H9 (cell line): ENCODE measurements at regions not wholly inside any gene's neighbourhood (a gene's known extent, or its start where the extent isn't known, plus 50 kb on each side); places are given as distances from the start of the nearest gene placed in this dataset.

ENCODE experiments used
- DNase-seq: peaks from one replicate; pipeline ENCODE4 v3.0.0-alpha.2; 2017
- H2AFZ ChIP-seq: one replicate; pipeline ENCODE4 v1.6.1; 2013; ENCODE audit warnings: mild to moderate bottlenecking, low read length, control low read depth, moderate library complexity
- H2AK5ac ChIP-seq: 2 replicates; pipeline ENCODE4 v1.6.1; 2013; ENCODE audit warnings: low read length, control low read depth, mixed read lengths; ENCODE audit not compliant: insufficient read length
- H2BK120ac ChIP-seq: one replicate; pipeline ENCODE4 v1.6.1; 2013; ENCODE audit warnings: low read depth, mild to moderate bottlenecking, low read length, control low read depth, inconsistent platforms; ENCODE audit not compliant: poor library complexity, severe bottlenecking
- H2BK12ac ChIP-seq: 2 replicates; pipeline ENCODE4 v1.6.1; 2013; ENCODE audit warnings: low read length, control low read depth, mixed read lengths, low read depth; ENCODE audit not compliant: insufficient read length
- H2BK15ac ChIP-seq: 2 replicates; pipeline ENCODE4 v1.6.1; 2013; ENCODE audit warnings: low read depth, low read length, control low read depth
- H2BK20ac ChIP-seq: one replicate; pipeline ENCODE4 v1.6.1; 2013; ENCODE audit warnings: low read depth, mild to moderate bottlenecking, low read length, control low read depth, inconsistent platforms; ENCODE audit not compliant: poor library complexity, severe bottlenecking
- H2BK5ac ChIP-seq: 2 replicates; pipeline ENCODE4 v1.6.1; 2013; ENCODE audit warnings: low read length, control low read depth, mixed read lengths; ENCODE audit not compliant: insufficient read length
- H3K14ac ChIP-seq: 2 replicates; pipeline ENCODE4 v1.6.1; 2013; ENCODE audit warnings: low read length, control low read depth; ENCODE audit not compliant: insufficient read depth
- H3K18ac ChIP-seq: 2 replicates; pipeline ENCODE4 v1.6.1; 2013; ENCODE audit warnings: low read depth, mild to moderate bottlenecking, mixed read lengths, low read length, control low read depth; ENCODE audit not compliant: insufficient read length
- H3K23ac ChIP-seq: 2 replicates; pipeline ENCODE4 v1.6.1; 2013; ENCODE audit warnings: low read length, control low read depth, mixed read lengths, low read depth; ENCODE audit not compliant: insufficient read length
- H3K23me2 ChIP-seq: 2 replicates; pipeline ENCODE4 v1.6.1; 2013; ENCODE audit warnings: low read depth, mild to moderate bottlenecking, mixed read lengths, low read length, control low read depth; ENCODE audit not compliant: insufficient read length, poor library complexity, severe bottlenecking
- H3K27ac ChIP-seq: 2 replicates; pipeline ENCODE4 v1.5.1; 2013; ENCODE audit warnings: low read length, control low read depth, mixed read lengths, low read depth; ENCODE audit not compliant: insufficient read length
- H3K27me3 ChIP-seq: 2 replicates; pipeline ENCODE4 v1.6.1; 2013; ENCODE audit warnings: low read length, control low read depth, inconsistent platforms; ENCODE audit not compliant: insufficient read depth
- H3K4ac ChIP-seq: 2 replicates; pipeline ENCODE4 v1.6.1; 2013; ENCODE audit warnings: low read depth, mild to moderate bottlenecking, control low read depth, inconsistent platforms, low read length, moderate library complexity
- H3K4me1 ChIP-seq: 2 replicates; pipeline ENCODE4 v1.6.1; 2013; ENCODE audit warnings: low read length, control low read depth, inconsistent platforms; ENCODE audit not compliant: insufficient read depth
- H3K4me2 ChIP-seq: 2 replicates; pipeline ENCODE4 v1.6.1; 2013; ENCODE audit warnings: low read length, control low read depth, mixed read lengths; ENCODE audit not compliant: insufficient read length, insufficient read depth
- H3K56ac ChIP-seq: 2 replicates; pipeline ENCODE4 v1.6.1; 2013; ENCODE audit warnings: low read depth, mild to moderate bottlenecking, mixed read lengths, low read length, control low read depth; ENCODE audit not compliant: insufficient read length
- H3K79me1 ChIP-seq: 2 replicates; pipeline ENCODE4 v1.6.1; 2013; ENCODE audit warnings: low read depth, mild to moderate bottlenecking, moderate library complexity, low read length, control low read depth, inconsistent platforms; ENCODE audit not compliant: insufficient read depth, poor library complexity, severe bottlenecking
- H3K79me2 ChIP-seq: 2 replicates; pipeline ENCODE4 v1.6.1; 2013; ENCODE audit warnings: low read length, control low read depth, inconsistent platforms; ENCODE audit not compliant: insufficient read depth
- H3K9ac ChIP-seq: 2 replicates; pipeline ENCODE4 v1.6.1; 2013; ENCODE audit warnings: low read length, control low read depth, mixed read lengths; ENCODE audit not compliant: insufficient read length; ENCODE audit errors: extremely low read depth
- H3K9me3 ChIP-seq: one replicate; pipeline ENCODE4 v1.6.1; 2013; ENCODE audit warnings: low read depth, low read length, inconsistent platforms; ENCODE audit not compliant: control insufficient read depth
- H3T11ph ChIP-seq: one replicate; pipeline ENCODE4 v1.6.1; 2013; ENCODE audit warnings: mild to moderate bottlenecking, low read length, control low read depth, inconsistent platforms
- H4K20me1 ChIP-seq: one replicate; pipeline ENCODE4 v1.6.1; 2013; ENCODE audit not compliant: control insufficient read depth, insufficient read length, insufficient read depth
- H4K5ac ChIP-seq: 2 replicates; pipeline ENCODE4 v1.6.1; 2013; ENCODE audit warnings: low read depth, mild to moderate bottlenecking, mixed read lengths, low read length, control low read depth; ENCODE audit not compliant: insufficient read length
- H4K8ac ChIP-seq: replicated peaks from 2 replicates; pipeline ENCODE4 v1.6.1; 2013; ENCODE audit warnings: low read length, control low read depth, mixed read lengths, low read depth; ENCODE audit not compliant: insufficient read length
- H4K91ac ChIP-seq: 2 replicates; pipeline ENCODE4 v1.6.1; 2013; ENCODE audit warnings: low read depth, mild to moderate bottlenecking, moderate library complexity, mixed read lengths, low read length, control low read depth; ENCODE audit not compliant: insufficient read length
- H3K27ac Mint-ChIP-seq, 3 experiments: 2 replicates in 2 of 3; 3 replicates in 1 of 3; pipeline ENCODE4 v1.8.0; 2020 to 2021; ENCODE audit warnings: mixed read lengths in 3 of 3, mild to moderate bottlenecking in 1 of 3, moderate library complexity in 1 of 3
- H3K27me3 Mint-ChIP-seq: 2 replicates; pipeline ENCODE4 v1.8.0; 2021; ENCODE audit warnings: low read depth, mild to moderate bottlenecking, moderate library complexity, mixed read lengths
- H3K36me3 Mint-ChIP-seq, 3 experiments: 2 replicates in 2 of 3; 3 replicates in 1 of 3; pipeline ENCODE4 v1.8.0; 2020 to 2021; ENCODE audit warnings: low read depth in 3 of 3, mixed read lengths in 3 of 3; ENCODE audit not compliant: insufficient read depth in 1 of 3
- H3K4me1 Mint-ChIP-seq, 2 experiments: 2 replicates each; pipeline ENCODE4 v1.8.0; 2020; ENCODE audit warnings: mixed read lengths in 2 of 2
- H3K4me3 Mint-ChIP-seq, 2 experiments: 2 replicates in 1 of 2; 3 replicates in 1 of 2; pipeline ENCODE4 v1.8.0; 2020 to 2021; ENCODE audit warnings: mild to moderate bottlenecking in 2 of 2, mixed read lengths in 2 of 2, moderate library complexity in 1 of 2
- H3K9me3 Mint-ChIP-seq, 2 experiments: 2 replicates in 1 of 2; 3 replicates in 1 of 2; pipeline ENCODE4 v1.8.0; 2020; ENCODE audit warnings: mild to moderate bottlenecking in 2 of 2, mixed read lengths in 2 of 2, moderate library complexity in 1 of 2
- WGBS: extraction: QIAGEN DNeasy Blood & Tissue Kit; methylation state at CpG from one replicate; pipeline ENCODE4 v1.1.7; 2013; ENCODE audit warnings: missing lambda C conversion rate, low lambda C conversion rate, mixed read lengths; ENCODE audit not compliant: insufficient read length; ENCODE audit errors: extremely low coverage; 5-methylcytosine and 5-hydroxymethylcytosine counted together
- TF ChIP-seq, protein P1 (sequence below): fragments of 200-600 bp; sonication (generic); conservative IDR thresholded peaks from 3 replicates; pipeline ENCODE4 v1.8.0; 2021; ENCODE audit warnings: antibody characterized with exemption, mild to moderate bottlenecking

DNA sequence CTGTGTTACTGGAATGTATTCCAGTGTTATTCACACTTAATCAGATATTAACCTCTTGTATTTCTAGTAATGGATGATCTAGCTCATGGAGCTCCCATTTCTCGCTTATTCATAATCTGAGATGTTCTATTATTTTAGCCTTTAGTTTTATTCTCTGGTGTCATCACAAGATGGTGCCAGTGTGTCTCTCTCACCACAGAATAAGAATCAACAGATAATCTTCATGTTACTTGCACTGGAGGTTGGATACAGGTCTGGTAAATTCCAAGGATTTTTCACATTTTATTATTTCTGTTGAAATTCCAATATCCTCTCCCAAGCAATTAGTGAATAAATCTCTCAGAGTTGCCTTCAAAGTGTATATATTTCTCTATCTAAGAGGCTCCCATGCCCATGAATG, 74.6 kb downstream of the CASP12 start:
- no peak for DNase-seq
- H4K20me1 ChIP-seq = no peaks in the 10 kb centered on the region
- H4K5ac ChIP-seq = no peak overlapping the region
- H2BK20ac ChIP-seq = no peak overlapping the region
- Mint-ChIP-seq H3K4me3 (no peak overlapping the region), H3K9me3 (peaks cover 2 to 3% of the 10 kb centered on the region in 2 experiments; a peak in 2 of 5 replicates), H3K4me1 (no peaks in the 10 kb centered on the region), H3K27me3 (no peaks in the 10 kb centered on the region), H3K36me3 (peaks cover 0 to 4% (median 2%) of the 10 kb centered on the region in 3 experiments; a peak in 2 of 7 replicates), H3K27ac (no peak overlapping the region)
- no peak overlapping the region for H3K56ac ChIP-seq
- no CpG with 5 or more reads among the region's 1 CpG for WGBS
- H3K23ac ChIP-seq = no peak overlapping the region
- no peak overlapping the region for H3K4me2 ChIP-seq
- H3K18ac ChIP-seq = no peak overlapping the region
- no peaks in the 10 kb centered on the region for H3K23me2 ChIP-seq
- H2BK120ac ChIP-seq = no peak overlapping the region
- H3K79me2 ChIP-seq = no peaks in the 10 kb centered on the region
- H3K79me1 ChIP-seq = no peaks in the 10 kb centered on the region
- no peak overlapping the region for H3K4ac ChIP-seq
- no peaks in the 10 kb centered on the region for H3K27me3 ChIP-seq
- no peak overlapping the region for H4K8ac ChIP-seq
- no peak overlapping the region for H2AFZ ChIP-seq
- no peak overlapping the region for H3K27ac ChIP-seq
- TF ChIP-seq, protein P1, sequence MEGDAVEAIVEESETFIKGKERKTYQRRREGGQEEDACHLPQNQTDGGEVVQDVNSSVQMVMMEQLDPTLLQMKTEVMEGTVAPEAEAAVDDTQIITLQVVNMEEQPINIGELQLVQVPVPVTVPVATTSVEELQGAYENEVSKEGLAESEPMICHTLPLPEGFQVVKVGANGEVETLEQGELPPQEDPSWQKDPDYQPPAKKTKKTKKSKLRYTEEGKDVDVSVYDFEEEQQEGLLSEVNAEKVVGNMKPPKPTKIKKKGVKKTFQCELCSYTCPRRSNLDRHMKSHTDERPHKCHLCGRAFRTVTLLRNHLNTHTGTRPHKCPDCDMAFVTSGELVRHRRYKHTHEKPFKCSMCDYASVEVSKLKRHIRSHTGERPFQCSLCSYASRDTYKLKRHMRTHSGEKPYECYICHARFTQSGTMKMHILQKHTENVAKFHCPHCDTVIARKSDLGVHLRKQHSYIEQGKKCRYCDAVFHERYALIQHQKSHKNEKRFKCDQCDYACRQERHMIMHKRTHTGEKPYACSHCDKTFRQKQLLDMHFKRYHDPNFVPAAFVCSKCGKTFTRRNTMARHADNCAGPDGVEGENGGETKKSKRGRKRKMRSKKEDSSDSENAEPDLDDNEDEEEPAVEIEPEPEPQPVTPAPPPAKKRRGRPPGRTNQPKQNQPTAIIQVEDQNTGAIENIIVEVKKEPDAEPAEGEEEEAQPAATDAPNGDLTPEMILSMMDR = no peak
- no peaks in the 10 kb centered on the region; the same call in 1 of the 2 replicates for H3K4me1 ChIP-seq
- H2AK5ac ChIP-seq = no peak overlapping the region
- H4K91ac ChIP-seq = no peak overlapping the region
- no peak overlapping the region for H2BK5ac ChIP-seq
- no peak overlapping the region for H2BK15ac ChIP-seq
- H3K9ac ChIP-seq = no peak overlapping the region
- no peak overlapping the region for H3K14ac ChIP-seq
- H3K9me3 ChIP-seq = no peaks in the 10 kb centered on the region
- no peak overlapping the region for H2BK12ac ChIP-seq
- no peak overlapping the region for H3T11ph ChIP-seq
